ENCODE measurements at regions not wholly inside any gene's neighbourhood (a gene's known extent, or its start where the extent isn't known, plus 50 kb on each side); places are given as distances from the start of the nearest gene placed in this dataset.

- CTCF ChIA-PET, result no interaction called here
- Histone ChIP-seq H3K9ac (replicated peaks; ENCODE audit: extremely low read depth, insufficient read depth, low read length) (no peak overlapping the region), H2AFZ (ENCODE audit: low read depth, low read length) (no peak overlapping the region), H3K9me1 (replicated peaks; ENCODE audit: control insufficient read depth, extremely low read depth, insufficient read depth, low read length) (no peaks in the 10 kb centered on the region), H3K4me2 (ENCODE audit: insufficient read depth, low read length) (no peak overlapping the region), H3K4me1 (ENCODE audit: control insufficient read depth, extremely low read depth, insufficient read depth, low read length) (no peaks in the 10 kb centered on the region), H3K79me2 (ENCODE audit: control insufficient read depth, insufficient read depth, low read length) (no peaks in the 10 kb centered on the region), H4K20me1 (replicated peaks; ENCODE audit: control insufficient read depth, extremely low read depth, insufficient read depth, low read length) (no peaks in the 10 kb centered on the region), H3K27ac (ENCODE audit: insufficient read depth, low read depth, low read length) (no peak overlapping the region), H3K36me3 (ENCODE audit: control insufficient read depth in 2 of 2, extremely low read depth in 1 of 2, insufficient read depth in 2 of 2, low read length in 2 of 2) (no peaks in the 10 kb centered on the region), H3K9me3 (replicated peaks; ENCODE audit: control insufficient read depth, insufficient read depth, low read length) (no peaks in the 10 kb centered on the region), H3K4me3 (replicated peaks in 1 of 3; ENCODE audit: insufficient read depth in 1 of 3, low read depth in 1 of 3, low read length in 3 of 3) (no peak overlapping the region), H3K27me3 (ENCODE audit: control insufficient read depth in 2 of 2, insufficient read depth in 2 of 2, low read length in 2 of 2) (no peaks in the 10 kb centered on the region)
- no TSS peak for BruUV-seq (replicated peaks)
- DNase-seq (ENCODE audit: low read depth, low spot score) (no peak), FAIRE-seq (no peak)
- intact Hi-C loops (cut with micrococcal nuclease), result no loop called here
- POLR2A ChIA-PET, result no interaction called here
- TF ChIP-seq CTCF (IDR thresholded peaks at IDR 0.05; ENCODE audit: extremely low read depth in 1 of 2, insufficient read depth in 1 of 2, low read depth in 1 of 2, low read length in 2 of 2), result no peak
- no peak for TF ChIP-seq FOS (IDR thresholded peaks at IDR 0.05; ENCODE audit: borderline replicate concordance, insufficient read depth, low read length)
- TF ChIP-seq EZH2 (IDR thresholded peaks at IDR 0.05; ENCODE audit: borderline replicate concordance, low read depth, low read length, severe bottlenecking), result no peak
- TF ChIP-seq JUN (IDR thresholded peaks at IDR 0.05; ENCODE audit: borderline replicate concordance, insufficient read depth, insufficient read length, low read depth), result no peak
- TF ChIP-seq MAX (IDR thresholded peaks at IDR 0.05; ENCODE audit: insufficient read depth, insufficient read length), result no peak
- no peak for TF ChIP-seq GATA2 (IDR thresholded peaks at IDR 0.05; ENCODE audit: insufficient read depth, insufficient read length, low read depth, low read length)
- no peak for TF ChIP-seq POLR2AphosphoS5 (IDR thresholded peaks at IDR 0.05; ENCODE audit: insufficient read depth, low read depth, low read length)
- TF ChIP-seq MYC (IDR thresholded peaks at IDR 0.05; ENCODE audit: low read depth, low read length), result no peak
- no peak for TF ChIP-seq POLR2A (IDR thresholded peaks at IDR 0.05; ENCODE audit: low read depth, low read length)
- dilution Hi-C loops (cut with MboI; ENCODE audit: extremely low pct_ligation_motif_present, low sequenced_read_pairs), result no loop called here
These were observed 240.4 kb upstream of the CELF2 start for GRCh38 chr10:10777279-10777678.

All from endothelial cell of umbilical vein (primary cell).